BE2C (cell line): ENCODE measurements at regions not wholly inside any gene's neighbourhood (a gene's known extent, or its start where the extent isn't known, plus 50 kb on each side); places are given as distances from the start of the nearest gene placed in this dataset.

Experiments
- DNase-seq: peaks from one replicate; pipeline ENCODE4 v3.0.0-alpha.2; 2020
- H3K27me3 ChIP-seq: fragments of 250-450 bp; sonication (Bioruptor Pico); 2 replicates; pipeline ENCODE4 v1.5.1; 2020; ENCODE audit warnings: mild to moderate bottlenecking
- H3K36me3 ChIP-seq: fragments of 250-450 bp; sonication (Bioruptor Pico); 2 replicates; pipeline ENCODE4 v1.5.1; 2020; ENCODE audit warnings: mild to moderate bottlenecking
- H3K4me1 ChIP-seq: fragments of 250-450 bp; sonication (Bioruptor Pico); 2 replicates; pipeline ENCODE4 v1.5.1; 2020
- H3K4me3 ChIP-seq: 2 replicates; pipeline ENCODE4 v1.5.1; 2011; ENCODE audit warnings: low read depth, low read length
- H3K9me3 ChIP-seq: fragments of 250-450 bp; sonication (Bioruptor Pico); 2 replicates; pipeline ENCODE4 v1.5.1; 2020
- TF ChIP-seq, protein P1 (sequence below): IDR thresholded peaks from 2 replicates; pipeline ENCODE4 v1.5.1; 2012; ENCODE audit warnings: mild to moderate bottlenecking, low read depth, low read length

DNA sequence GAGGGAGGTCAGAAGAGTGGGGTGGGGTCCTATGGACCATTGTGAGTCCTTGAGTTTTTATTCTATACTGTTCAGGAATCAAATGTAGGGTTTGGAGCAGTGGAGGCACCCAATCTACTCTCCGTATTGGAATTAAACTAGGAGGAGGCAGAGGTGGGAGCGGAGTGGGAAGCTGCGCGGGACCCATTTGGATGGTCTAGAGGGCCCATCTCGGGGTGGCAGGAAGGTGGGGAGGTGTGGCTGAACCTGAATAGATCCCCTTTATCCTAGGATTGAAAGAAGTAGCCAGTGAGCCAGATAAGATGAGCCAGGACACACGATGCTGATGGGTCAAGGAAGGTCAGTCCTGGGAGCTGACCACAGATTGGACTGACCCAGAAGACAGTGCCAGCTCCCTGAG is 325.8 kb downstream of the AJAP1 start:
- Histone ChIP-seq H3K4me3 (no peak overlapping the region), H3K27me3 (no peaks in the 10 kb centered on the region), H3K36me3 (no peaks in the 10 kb centered on the region), H3K9me3 (no peaks in the 10 kb centered on the region), H3K4me1 (no peaks in the 10 kb centered on the region)
- no peak for DNase-seq
- TF ChIP-seq, protein P1, sequence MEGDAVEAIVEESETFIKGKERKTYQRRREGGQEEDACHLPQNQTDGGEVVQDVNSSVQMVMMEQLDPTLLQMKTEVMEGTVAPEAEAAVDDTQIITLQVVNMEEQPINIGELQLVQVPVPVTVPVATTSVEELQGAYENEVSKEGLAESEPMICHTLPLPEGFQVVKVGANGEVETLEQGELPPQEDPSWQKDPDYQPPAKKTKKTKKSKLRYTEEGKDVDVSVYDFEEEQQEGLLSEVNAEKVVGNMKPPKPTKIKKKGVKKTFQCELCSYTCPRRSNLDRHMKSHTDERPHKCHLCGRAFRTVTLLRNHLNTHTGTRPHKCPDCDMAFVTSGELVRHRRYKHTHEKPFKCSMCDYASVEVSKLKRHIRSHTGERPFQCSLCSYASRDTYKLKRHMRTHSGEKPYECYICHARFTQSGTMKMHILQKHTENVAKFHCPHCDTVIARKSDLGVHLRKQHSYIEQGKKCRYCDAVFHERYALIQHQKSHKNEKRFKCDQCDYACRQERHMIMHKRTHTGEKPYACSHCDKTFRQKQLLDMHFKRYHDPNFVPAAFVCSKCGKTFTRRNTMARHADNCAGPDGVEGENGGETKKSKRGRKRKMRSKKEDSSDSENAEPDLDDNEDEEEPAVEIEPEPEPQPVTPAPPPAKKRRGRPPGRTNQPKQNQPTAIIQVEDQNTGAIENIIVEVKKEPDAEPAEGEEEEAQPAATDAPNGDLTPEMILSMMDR = no peak

DNA sequence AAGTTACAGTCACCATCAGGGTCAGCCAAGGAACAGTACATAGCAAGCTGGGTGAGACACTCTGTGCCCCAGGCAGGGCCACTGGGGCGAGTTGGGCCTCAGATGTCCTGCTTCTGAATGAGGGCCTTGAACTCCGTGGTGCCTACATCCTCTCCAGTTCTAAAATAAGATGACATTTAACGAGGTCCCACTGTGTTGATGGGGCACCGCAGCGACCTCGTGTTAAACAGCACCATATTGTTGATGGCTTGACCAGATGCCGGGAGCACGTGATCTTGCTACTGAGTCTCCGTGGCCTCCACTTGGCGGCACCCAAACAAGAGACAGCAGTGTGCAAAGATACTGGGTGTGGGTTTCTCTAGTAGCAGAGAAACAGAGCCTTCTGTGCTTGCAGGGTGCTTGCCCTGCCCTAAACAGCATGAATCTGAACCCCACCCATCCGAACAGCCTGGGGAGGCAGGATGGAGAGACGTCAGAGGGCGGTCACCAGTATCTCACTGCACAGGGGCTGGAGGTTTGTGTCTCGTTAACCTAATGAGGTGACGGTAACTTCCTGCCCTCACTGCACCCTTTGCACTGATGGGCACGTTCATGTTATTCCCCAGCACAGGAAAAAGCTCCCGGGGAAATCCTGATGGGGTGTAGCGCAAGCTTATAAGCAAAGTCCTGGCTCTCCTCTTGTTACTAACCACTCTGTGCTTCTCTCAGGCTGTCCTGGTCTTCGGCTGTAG is 324.4 kb downstream of the AJAP1 start:
- Histone ChIP-seq H3K4me3 (no peak overlapping the region), H3K36me3 (no peaks in the 10 kb centered on the region), H3K9me3 (no peaks in the 10 kb centered on the region), H3K27me3 (no peaks in the 10 kb centered on the region), H3K4me1 (no peaks in the 10 kb centered on the region)
- TF ChIP-seq, protein P1 = no peak
- no peak for DNase-seq

DNA sequence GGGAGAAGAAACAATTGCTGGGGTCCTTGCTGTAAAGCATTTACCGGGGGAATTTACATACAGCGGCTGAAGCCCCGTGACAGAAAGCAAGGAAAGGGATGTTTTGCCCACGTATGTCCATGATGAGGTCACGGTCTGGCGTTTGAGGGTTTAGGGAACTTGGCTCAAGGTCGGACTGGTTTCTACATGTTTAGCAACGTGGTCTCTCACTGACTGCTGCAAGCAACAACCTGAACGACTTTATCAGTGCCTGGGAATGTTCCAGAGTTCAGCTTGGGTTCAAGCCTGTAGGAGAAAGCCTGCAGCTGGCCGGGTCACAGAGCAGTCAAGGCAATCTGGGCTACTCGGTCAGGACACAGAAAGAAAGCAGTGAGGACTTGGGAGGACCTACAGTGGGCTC is 323.3 kb downstream of the AJAP1 start:
- TF ChIP-seq, protein P1 = no peak
- Histone ChIP-seq H3K27me3 (no peaks in the 10 kb centered on the region), H3K4me1 (no peaks in the 10 kb centered on the region), H3K9me3 (no peaks in the 10 kb centered on the region), H3K36me3 (no peaks in the 10 kb centered on the region), H3K4me3 (no peak overlapping the region)
- DNase-seq = no peak

DNA sequence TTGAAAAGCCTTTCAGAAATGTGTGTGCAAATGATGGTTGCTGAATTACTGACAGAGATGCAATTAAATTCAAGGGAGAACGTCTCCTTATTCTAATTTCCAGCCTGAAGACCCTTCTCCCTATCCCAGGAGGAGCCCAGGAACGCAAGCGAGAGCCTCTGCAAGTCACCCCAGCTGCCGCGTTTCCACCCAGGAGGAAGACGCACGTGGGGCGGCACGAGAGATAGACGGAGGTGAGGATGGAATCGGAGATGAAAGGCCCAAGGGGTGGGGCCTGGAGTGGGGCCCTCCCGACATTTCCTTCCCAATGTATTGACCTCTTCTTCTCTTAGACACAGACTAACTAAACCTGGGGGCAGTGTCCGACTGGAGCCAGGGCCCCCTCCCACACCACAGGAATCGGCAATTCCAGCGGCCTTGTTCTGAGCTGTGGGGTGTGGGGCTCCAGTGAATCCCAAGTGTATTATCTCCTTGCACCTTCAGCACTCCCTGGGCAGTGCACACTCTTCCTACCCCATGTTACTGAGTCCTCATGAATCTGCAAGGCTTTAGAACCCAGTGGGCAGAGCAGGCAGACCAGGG is 322.5 kb downstream of the AJAP1 start:
- Histone ChIP-seq H3K36me3 (no peaks in the 10 kb centered on the region), H3K4me3 (no peak overlapping the region), H3K27me3 (no peaks in the 10 kb centered on the region), H3K9me3 (no peaks in the 10 kb centered on the region), H3K4me1 (no peaks in the 10 kb centered on the region)
- TF ChIP-seq, protein P1 = no peak
- DNase-seq = no peak

DNA sequence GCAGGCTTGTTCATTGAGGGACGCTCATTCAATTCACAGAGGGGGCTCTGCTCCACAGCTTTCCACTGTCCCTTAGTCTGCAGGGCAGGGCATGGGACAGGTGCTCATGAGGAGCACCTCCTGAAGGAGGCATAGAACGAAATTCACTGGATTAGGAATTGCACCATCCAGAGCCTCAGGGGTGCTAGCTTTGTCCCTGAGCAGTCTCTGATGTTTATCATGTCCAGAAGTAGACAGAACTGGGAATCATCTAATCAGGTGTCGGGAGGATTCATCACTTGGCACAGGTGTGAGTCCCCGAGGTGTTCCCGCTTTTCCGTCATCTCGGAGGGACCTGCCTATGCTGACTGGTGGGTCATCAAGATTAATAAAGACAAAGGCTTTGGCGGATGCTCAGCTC is 321.4 kb downstream of the AJAP1 start:
- no peaks in the 10 kb centered on the region for H3K27me3 ChIP-seq
- H3K4me1 ChIP-seq = no peaks in the 10 kb centered on the region
- DNase-seq = no peak
- no peaks in the 10 kb centered on the region for H3K9me3 ChIP-seq
- H3K36me3 ChIP-seq = no peaks in the 10 kb centered on the region
- no peak overlapping the region for H3K4me3 ChIP-seq
- TF ChIP-seq, protein P1 = no peak

DNA sequence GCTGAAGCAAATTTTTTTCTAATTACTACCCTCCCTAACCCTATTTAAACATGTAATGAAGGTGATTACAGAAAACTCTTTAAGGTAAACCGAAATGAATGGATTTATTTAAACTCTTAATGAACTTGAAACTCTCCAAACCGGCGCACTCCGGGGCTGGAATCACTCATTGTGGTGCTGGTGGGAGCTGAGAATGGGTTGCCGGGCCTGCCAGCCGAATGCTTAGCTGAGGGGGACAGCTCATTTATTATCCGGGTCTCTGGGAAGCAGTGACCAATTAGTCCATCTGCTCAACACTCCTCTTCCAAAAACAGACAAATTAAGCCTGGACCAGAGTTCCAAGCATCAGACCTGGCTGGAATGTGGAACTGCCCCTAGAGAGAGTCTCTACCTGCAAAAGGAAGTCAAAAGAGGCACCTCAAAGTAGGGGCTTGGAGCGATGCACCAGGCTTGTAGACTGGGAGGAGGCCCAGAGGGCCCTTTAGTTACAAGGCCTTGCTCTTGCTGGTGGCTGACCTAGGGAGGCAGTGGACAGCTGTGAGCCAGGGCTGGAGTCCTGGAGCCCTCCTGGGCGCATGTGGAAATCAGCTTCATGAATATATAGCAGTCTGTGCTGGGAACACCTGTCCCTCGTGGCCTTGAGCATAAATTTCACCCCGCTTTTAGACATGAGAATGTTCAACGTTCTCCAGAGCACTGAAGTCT is 320.7 kb downstream of the AJAP1 start:
- Histone ChIP-seq H3K4me1 (no peaks in the 10 kb centered on the region), H3K9me3 (no peaks in the 10 kb centered on the region), H3K36me3 (no peaks in the 10 kb centered on the region), H3K27me3 (no peaks in the 10 kb centered on the region), H3K4me3 (no peak overlapping the region)
- TF ChIP-seq, protein P1 = no peak
- DNase-seq = no peak
